IMR-90 (cell line): ENCODE measurements at regions not wholly inside any gene's neighbourhood (a gene's known extent, or its start where the extent isn't known, plus 50 kb on each side); places are given as distances from the start of the nearest gene placed in this dataset.

Experiments used
- CEBPB ChIP-seq: IDR thresholded peaks from 2 replicates; pipeline ENCODE4 v1.6.1; 2012; ENCODE audit warnings: low read depth, low read length, improper control_type of control experiment
- CHD1 ChIP-seq: IDR thresholded peaks from 2 replicates; pipeline ENCODE4 v1.6.1; 2012; ENCODE audit warnings: low read depth, low read length, improper control_type of control experiment
- MXI1 ChIP-seq: IDR thresholded peaks from 2 replicates; pipeline ENCODE4 v1.6.1; 2012; ENCODE audit warnings: low read depth, mild to moderate bottlenecking, low read length, moderate library complexity, borderline replicate concordance
- NFE2L2 ChIP-seq: fragments of 150-350 bp; IDR thresholded peaks from 2 replicates; pipeline ENCODE4 v1.6.1; 2016; ENCODE audit warnings: low read depth, mild to moderate bottlenecking, low read length
- POLR2A ChIP-seq: IDR thresholded peaks from 2 replicates; pipeline ENCODE4 v1.6.1; 2012; ENCODE audit warnings: mild to moderate bottlenecking, low read depth, low read length
- RFX5 ChIP-seq: IDR thresholded peaks from 2 replicates; pipeline ENCODE4 v1.8.0; 2012; ENCODE audit warnings: low read depth, mild to moderate bottlenecking, low read length, moderate library complexity
- TF ChIP-seq, protein P1 (sequence below): conservative IDR thresholded peaks from 2 replicates; pipeline ENCODE4 v1.5.1; 2012; ENCODE audit warnings: mild to moderate bottlenecking, low read depth, low read length, improper control_type of control experiment

DNA sequence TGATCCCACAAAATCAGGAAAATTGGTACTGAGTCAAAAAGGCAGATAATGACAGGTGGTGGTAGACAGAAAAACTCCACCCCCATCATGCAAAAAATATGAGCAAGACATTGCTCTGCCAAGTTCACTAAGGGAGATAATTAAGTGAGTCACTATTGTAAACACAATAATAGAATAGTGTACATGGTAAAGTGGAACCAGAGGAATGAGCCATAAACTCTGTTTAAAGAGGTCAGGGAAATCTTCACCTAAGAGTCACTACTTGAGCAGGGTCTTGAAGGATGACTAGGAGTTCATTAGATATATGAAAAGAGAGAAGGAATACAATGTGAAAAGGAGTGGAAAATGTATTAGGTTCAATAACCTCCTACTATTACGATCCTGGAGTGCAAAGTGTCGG is 213.4 kb upstream of the PEX5L start:
- TF ChIP-seq POLR2A (no peak), MXI1 (no peak), NFE2L2 (no peak), RFX5 (no peak), CHD1 (no peak), CEBPB (no peak)
- TF ChIP-seq, protein P1, sequence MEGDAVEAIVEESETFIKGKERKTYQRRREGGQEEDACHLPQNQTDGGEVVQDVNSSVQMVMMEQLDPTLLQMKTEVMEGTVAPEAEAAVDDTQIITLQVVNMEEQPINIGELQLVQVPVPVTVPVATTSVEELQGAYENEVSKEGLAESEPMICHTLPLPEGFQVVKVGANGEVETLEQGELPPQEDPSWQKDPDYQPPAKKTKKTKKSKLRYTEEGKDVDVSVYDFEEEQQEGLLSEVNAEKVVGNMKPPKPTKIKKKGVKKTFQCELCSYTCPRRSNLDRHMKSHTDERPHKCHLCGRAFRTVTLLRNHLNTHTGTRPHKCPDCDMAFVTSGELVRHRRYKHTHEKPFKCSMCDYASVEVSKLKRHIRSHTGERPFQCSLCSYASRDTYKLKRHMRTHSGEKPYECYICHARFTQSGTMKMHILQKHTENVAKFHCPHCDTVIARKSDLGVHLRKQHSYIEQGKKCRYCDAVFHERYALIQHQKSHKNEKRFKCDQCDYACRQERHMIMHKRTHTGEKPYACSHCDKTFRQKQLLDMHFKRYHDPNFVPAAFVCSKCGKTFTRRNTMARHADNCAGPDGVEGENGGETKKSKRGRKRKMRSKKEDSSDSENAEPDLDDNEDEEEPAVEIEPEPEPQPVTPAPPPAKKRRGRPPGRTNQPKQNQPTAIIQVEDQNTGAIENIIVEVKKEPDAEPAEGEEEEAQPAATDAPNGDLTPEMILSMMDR = no peak
